IMR-90 (cell line): ENCODE measurements at regions not wholly inside any gene's neighbourhood (a gene's known extent, or its start where the extent isn't known, plus 50 kb on each side); places are given as distances from the start of the nearest gene placed in this dataset.

Experiments used
- ATAC-seq: fragments of 200-7000 bp; cut with Tn5 transposase; 2 replicates; pipeline ENCODE4 v1.9.1; 2020; ENCODE audit warnings: low read depth, mild to moderate bottlenecking, moderate library complexity
- BruUV-seq: library from RNA; stranded (reverse); fragments of 400-500 nt; replicated peaks from 2 replicates; lab custom pipeline; 2021; lab: Mats Ljungman, UMichigan
- CTCF ChIA-PET: fragments of 300-600 bp; formaldehyde crosslinking; extraction: SDS; loops from one replicate; lab custom pipeline; 2021; ENCODE audit warnings: antibody characterized with exemption; lab: Yijun Ruan, JAX
- POLR2A ChIA-PET: fragments of 300-600 bp; sonication (Branson Sonifier 250); formaldehyde crosslinking; loops from one replicate; lab custom pipeline; 2022; ENCODE audit warnings: antibody characterized with exemption; ENCODE audit not compliant: unreplicated experiment; lab: Charles Lee
- DNase-seq: peaks from one replicate; pipeline ENCODE4 v3.0.0; 2013
- H2AFZ ChIP-seq: replicated peaks from 2 replicates; pipeline ENCODE3; 2013; ENCODE audit warnings: low read length, mild to moderate bottlenecking; ENCODE audit not compliant: poor library complexity
- H2AK5ac ChIP-seq: 2 replicates; pipeline ENCODE4 v1.6.1; 2013; ENCODE audit warnings: low read depth, low read length, inconsistent platforms
- H2AK9ac ChIP-seq: replicated peaks from 2 replicates; pipeline ENCODE3; 2013; ENCODE audit warnings: mild to moderate bottlenecking, low read depth, low read length, moderate library complexity; ENCODE audit not compliant: poor library complexity
- H2BK120ac ChIP-seq: 2 replicates; pipeline ENCODE4 v1.6.1; 2013; ENCODE audit warnings: low read depth, low read length, inconsistent platforms
- H2BK15ac ChIP-seq: 3 replicates; pipeline ENCODE4 v1.6.1; 2013; ENCODE audit warnings: low read depth, low read length, inconsistent platforms
- H2BK20ac ChIP-seq: 2 replicates; pipeline ENCODE4 v1.6.1; 2013; ENCODE audit warnings: low read depth, mild to moderate bottlenecking, inconsistent platforms, low read length, moderate library complexity
- H2BK5ac ChIP-seq: 2 replicates; pipeline ENCODE4 v1.6.1; 2013; ENCODE audit warnings: mild to moderate bottlenecking, low read depth, low read length, inconsistent platforms; ENCODE audit not compliant: poor library complexity, severe bottlenecking
- H3K14ac ChIP-seq: replicated peaks from 2 replicates; pipeline ENCODE4 v1.6.1; 2013; ENCODE audit warnings: low read depth, low read length, inconsistent platforms
- H3K18ac ChIP-seq: 2 replicates; pipeline ENCODE4 v1.6.1; 2013; ENCODE audit warnings: low read depth, low read length, control low read depth
- H3K23ac ChIP-seq: 2 replicates; pipeline ENCODE4 v1.6.1; 2013; ENCODE audit warnings: low read depth, low read length, inconsistent platforms
- H3K27ac ChIP-seq: 2 replicates; pipeline ENCODE4 v1.5.1; 2013; ENCODE audit warnings: mild to moderate bottlenecking, control low read depth, low read length; ENCODE audit not compliant: insufficient read depth
- H3K27me3 ChIP-seq: 2 replicates; pipeline ENCODE4 v1.6.1; 2013; ENCODE audit warnings: low read length; ENCODE audit not compliant: control insufficient read depth, insufficient read depth
- H3K36me3 ChIP-seq: 2 replicates; pipeline ENCODE4 v1.6.1; 2013; ENCODE audit warnings: low read length, mixed read lengths; ENCODE audit not compliant: control insufficient read depth, insufficient read depth
- H3K4ac ChIP-seq: 2 replicates; pipeline ENCODE4 v1.6.1; 2013; ENCODE audit warnings: low read depth, low read length, inconsistent platforms
- H3K4me1 ChIP-seq: 2 replicates; pipeline ENCODE4 v1.6.1; 2013; ENCODE audit warnings: low read length, mixed read lengths; ENCODE audit not compliant: control insufficient read depth, insufficient read depth
- H3K4me2 ChIP-seq: 2 replicates; pipeline ENCODE4 v1.6.1; 2013; ENCODE audit warnings: low read depth, mild to moderate bottlenecking, control low read depth, low read length, moderate library complexity
- H3K4me3 ChIP-seq: 2 replicates; pipeline ENCODE4 v1.5.1; 2013; ENCODE audit warnings: low read depth, mild to moderate bottlenecking, control low read depth, low read length, moderate library complexity; ENCODE audit not compliant: insufficient read depth
- H3K56ac ChIP-seq: 2 replicates; pipeline ENCODE4 v1.6.1; 2013; ENCODE audit warnings: low read length, inconsistent platforms; ENCODE audit not compliant: insufficient read depth; ENCODE audit errors: extremely low read depth
- H3K79me1 ChIP-seq, 2 experiments: 2 replicates each; pipeline ENCODE4 v1.6.1; 2013; ENCODE audit warnings: low read length in 2 of 2, inconsistent platforms in 1 of 2, low read depth in 1 of 2
- H3K9ac ChIP-seq: 2 replicates; pipeline ENCODE4 v1.6.1; 2013; ENCODE audit warnings: low read depth, low read length, control low read depth
- H3K9me1 ChIP-seq: 2 replicates; pipeline ENCODE4 v1.6.1; 2013; ENCODE audit warnings: low read length, inconsistent platforms; ENCODE audit not compliant: insufficient read depth
- H3K9me3 ChIP-seq: 2 replicates; pipeline ENCODE4 v1.6.1; 2013; ENCODE audit warnings: low read length; ENCODE audit not compliant: control insufficient read depth, insufficient read depth
- H4K20me1 ChIP-seq: 2 replicates; pipeline ENCODE4 v1.6.1; 2013; ENCODE audit warnings: low read length, inconsistent platforms; ENCODE audit not compliant: insufficient read depth
- H4K5ac ChIP-seq: 2 replicates; pipeline ENCODE4 v1.6.1; 2013; ENCODE audit warnings: mild to moderate bottlenecking, low read depth, low read length, control low read depth
- H4K8ac ChIP-seq, 2 experiments: 2 replicates each; pipeline ENCODE4 v1.6.1; 2013; ENCODE audit warnings: low read depth in 2 of 2, low read length in 2 of 2, control low read depth in 1 of 2, inconsistent platforms in 1 of 2
- H4K91ac ChIP-seq: 2 replicates; pipeline ENCODE4 v1.6.1; 2013; ENCODE audit warnings: low read depth, low read length, inconsistent platforms; ENCODE audit not compliant: insufficient read depth
- BHLHE40 ChIP-seq: fragments of 150-350 bp; IDR thresholded peaks from 2 replicates; pipeline ENCODE4 v1.6.1; 2016; ENCODE audit warnings: mild to moderate bottlenecking, low read depth, low read length
- MAFK ChIP-seq: IDR thresholded peaks from 2 replicates; pipeline ENCODE4 v1.6.1; 2012; ENCODE audit warnings: low read depth, low read length, improper control_type of control experiment
- NFE2L2 ChIP-seq: fragments of 150-350 bp; IDR thresholded peaks from 2 replicates; pipeline ENCODE4 v1.6.1; 2016; ENCODE audit warnings: low read depth, mild to moderate bottlenecking, low read length
- RAD21 ChIP-seq: IDR thresholded peaks from 2 replicates; pipeline ENCODE4 v1.6.1; 2012; ENCODE audit warnings: low read length, improper control_type of control experiment
- RCOR1 ChIP-seq: IDR thresholded peaks from 2 replicates; pipeline ENCODE4 v1.6.1; 2012; ENCODE audit warnings: mild to moderate bottlenecking, low read length, improper control_type of control experiment; ENCODE audit not compliant: insufficient replicate concordance
- SMC3 ChIP-seq: fragments of 150-350 bp; IDR thresholded peaks from 2 replicates; pipeline ENCODE4 v1.6.1; 2016; ENCODE audit warnings: low read depth, mild to moderate bottlenecking, antibody characterized with exemption, low read length, moderate library complexity
- WGBS, 2 experiments: methylation state at CpG; one replicate each; pipeline versions ENCODE4 v1.1.5 to v1.1.7; 2013; ENCODE audit warnings: missing lambda C conversion rate in 2 of 2; ENCODE audit not compliant: insufficient read length in 1 of 2; ENCODE audit errors: extremely low coverage in 2 of 2; 5-methylcytosine and 5-hydroxymethylcytosine counted together
- dilution Hi-C: fragments of 300-500 bp; cut with HindIII; formaldehyde crosslinking; loops from one replicate; pipeline ENCODE4 v1.14.3; 2018; ENCODE audit warnings: low sequenced_read_pairs; ENCODE audit not compliant: unreplicated experiment
- in situ Hi-C: fragments of 300-500 bp; cut with MboI; formaldehyde crosslinking; loops from 3 replicates; pipeline ENCODE4 v1.14.3; 2019; ENCODE audit warnings: low sequenced_read_pairs, inconsistent platforms, mixed read lengths
- intact Hi-C: fragments of 100-400 bp; cut with micrococcal nuclease; formaldehyde crosslinking; loops from 2 replicates; pipeline ENCODE4 v1.10.0; 2022

GRCh38 chr17:77555741-77556291 lies 402.7 kb upstream of the TNRC6C start:
- TF ChIP-seq NFE2L2 (no peak), SMC3 (no peak), MAFK (no peak), RAD21 (no peak), RCOR1 (no peak), BHLHE40 (no peak)
- Histone ChIP-seq H4K91ac (no peak overlapping the region), H3K56ac (no peak overlapping the region), H4K20me1 (no peaks in the 10 kb centered on the region; the same call in 1 of the 2 replicates), H3K27me3 (peaks cover 53% of the 10 kb centered on the region), H2BK20ac (no peak overlapping the region), H2BK120ac (no peak overlapping the region), H2AK9ac (no peak overlapping the region), H2BK5ac (no peak overlapping the region), H3K27ac (no peak overlapping the region), H2AK5ac (no peak overlapping the region), H3K18ac (no peak overlapping the region), H4K5ac (no peak overlapping the region), H3K23ac (no peak overlapping the region), H3K36me3 (no peaks in the 10 kb centered on the region), H2BK15ac (no peak overlapping the region), H4K8ac (no peak overlapping the region), H3K9me1 (no peaks in the 10 kb centered on the region), H3K4me1 (no peaks in the 10 kb centered on the region), H3K14ac (no peak overlapping the region), H3K79me1 (no peaks in the 10 kb centered on the region), H3K4me2 (no peak overlapping the region), H3K9ac (no peak overlapping the region), H3K9me3 (no peaks in the 10 kb centered on the region; the same call in 1 of the 2 replicates), H3K4ac (no peak overlapping the region), H2AFZ (no peak overlapping the region), H3K4me3 (no peak overlapping the region)
- dilution Hi-C loops, result no loop called here
- no TSS peak for BruUV-seq
- DNase-seq (no peak), ATAC-seq (no peak)
- POLR2A ChIA-PET, result no interaction called here
- in situ Hi-C loops, result no loop called here
- CTCF ChIA-PET, result interaction anchor here (0.9 kb wide), 1 partner anchor 458 kb away, joined by 3 read pairs; no protein-coding TSS in a partner anchor
- WGBS, 2 experiments, result 10% methylated on average over 5 of the region's 11 CpGs; no CpG with 5 or more reads in 1 of the 2 experiments
- intact Hi-C loops, result no loop called here
